ENCODE measurements at regions not wholly inside any gene's neighbourhood (a gene's known extent, or its start where the extent isn't known, plus 50 kb on each side); places are given as distances from the start of the nearest gene placed in this dataset.

GRCh38 chr15:35771746-35772442, 225.9 kb upstream of the DPH6 start:
- no peak for DNase-seq (ENCODE audit: low read depth)

GRCh38 chr15:35774653-35775052, 228.7 kb upstream of the DPH6 start:
- no peak for DNase-seq (ENCODE audit: low read depth)

- DNase-seq (ENCODE audit: low read depth): no peak
Observed at GRCh38 chr15:35775471-35775870, 229.5 kb upstream of the DPH6 start.

GRCh38 chr15:35777061-35777460, 231.1 kb upstream of the DPH6 start:
- no peak for DNase-seq (ENCODE audit: low read depth)

- no peak for DNase-seq (ENCODE audit: low read depth)
Observed at GRCh38 chr15:35783203-35783602, 237.2 kb upstream of the DPH6 start.

- no peak for DNase-seq (ENCODE audit: low read depth)
Observed at GRCh38 chr15:35784745-35785144, 238.8 kb upstream of the DPH6 start.

GRCh38 chr15:35810007-35810406, 264.0 kb upstream of the DPH6 start:
- DNase-seq (ENCODE audit: low read depth): no peak

GRCh38 chr15:35813573-35813972, 267.6 kb upstream of the DPH6 start:
- no peak for DNase-seq (ENCODE audit: low read depth)

- no peak for DNase-seq (ENCODE audit: low read depth)
Observed at GRCh38 chr15:35818846-35819245, 272.9 kb upstream of the DPH6 start.

GRCh38 chr15:35822153-35822552, 276.2 kb upstream of the DPH6 start:
- no peak for DNase-seq (ENCODE audit: low read depth)

- DNase-seq (ENCODE audit: low read depth): no peak
Observed at GRCh38 chr15:35827141-35827540, 281.2 kb upstream of the DPH6 start.

GRCh38 chr15:35827911-35828310, 281.9 kb upstream of the DPH6 start:
- DNase-seq (ENCODE audit: low read depth): peak; percentile 6

- DNase-seq (ENCODE audit: low read depth): no peak
Observed at GRCh38 chr15:35833581-35833980, 287.6 kb upstream of the DPH6 start.

- no peak for DNase-seq (ENCODE audit: low read depth)
Observed at GRCh38 chr15:35834216-35834830, 288.4 kb upstream of the DPH6 start.

GRCh38 chr15:35834866-35835265, 288.9 kb upstream of the DPH6 start:
- no peak for DNase-seq (ENCODE audit: low read depth)

GRCh38 chr15:35838424-35839111, 292.6 kb upstream of the DPH6 start:
- no peak for DNase-seq (ENCODE audit: low read depth)

GRCh38 chr15:35842631-35843030, 296.7 kb upstream of the DPH6 start:
- DNase-seq (ENCODE audit: low read depth): no peak

- no peak for DNase-seq (ENCODE audit: low read depth)
Observed at GRCh38 chr15:35843498-35843897, 297.5 kb upstream of the DPH6 start.

- DNase-seq (ENCODE audit: low read depth): no peak
Observed at GRCh38 chr15:35850284-35850683, 304.3 kb upstream of the DPH6 start.

- no peak for DNase-seq (ENCODE audit: low read depth)
Observed at GRCh38 chr15:35851491-35851890, 305.5 kb upstream of the DPH6 start.

- peak; percentile 57 for DNase-seq (ENCODE audit: low read depth)
Observed at GRCh38 chr15:35852818-35853624, 307.1 kb upstream of the DPH6 start.

- no peak for DNase-seq (ENCODE audit: low read depth)
Observed at GRCh38 chr15:35854316-35854715, 308.4 kb upstream of the DPH6 start.

All from fibroblast of gingiva (primary cell).